HPDE6-E6E7 (cell line): ENCODE measurements at regions not wholly inside any gene's neighbourhood (a gene's known extent, or its start where the extent isn't known, plus 50 kb on each side); places are given as distances from the start of the nearest gene placed in this dataset.
"Not testable (repeated sequence)": the region's sequence is repeated elsewhere in the genome, so short reads cannot be mapped to it uniquely, and the experiment has no call there.

Experiments
- DNase-seq: peaks from one replicate; pipeline ENCODE4 v3.0.0; 2011; ENCODE audit warnings: missing footprints; ENCODE audit errors: extremely low spot score

DNA sequence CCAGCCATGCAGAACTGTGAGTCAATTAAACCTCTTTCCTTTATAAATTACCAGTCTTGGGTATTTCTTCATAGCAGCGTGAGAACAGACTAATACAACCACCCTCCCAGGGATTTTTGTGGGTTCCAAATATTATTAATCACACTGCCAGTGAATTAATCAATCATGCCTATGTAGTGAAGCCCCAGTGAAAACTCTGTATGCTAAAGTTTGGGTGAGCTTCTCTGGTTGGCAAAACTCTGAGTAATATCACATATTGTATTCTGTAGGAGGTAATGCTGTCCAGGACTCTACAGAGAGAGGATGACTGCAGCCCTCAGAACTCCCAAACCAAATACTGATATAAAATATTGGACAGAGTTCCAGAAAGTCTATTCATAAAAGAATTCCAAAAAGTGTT lies 216.9 kb downstream of the RPAP3 start:
- DNase-seq, result no peak

DNA sequence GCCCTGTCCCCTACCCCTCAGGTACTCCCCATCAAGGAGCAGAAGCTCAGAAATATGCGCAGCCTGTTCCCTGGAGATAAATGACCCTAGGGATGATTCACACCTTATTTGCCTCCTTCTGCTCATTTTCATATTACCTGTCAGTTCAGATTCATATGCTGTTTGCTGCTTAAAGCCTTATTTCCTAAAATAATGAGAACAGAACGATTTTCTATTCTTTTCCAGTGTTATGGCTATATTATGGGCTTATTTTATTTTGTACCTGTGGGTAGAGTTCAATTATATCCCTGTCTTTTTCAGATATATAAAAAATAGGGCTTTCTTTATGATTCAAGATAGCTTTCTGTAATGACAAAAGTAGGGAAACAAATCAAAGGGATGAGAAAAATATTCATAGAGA lies 224.8 kb downstream of the RPAP3 start:
- no peak for DNase-seq

DNA sequence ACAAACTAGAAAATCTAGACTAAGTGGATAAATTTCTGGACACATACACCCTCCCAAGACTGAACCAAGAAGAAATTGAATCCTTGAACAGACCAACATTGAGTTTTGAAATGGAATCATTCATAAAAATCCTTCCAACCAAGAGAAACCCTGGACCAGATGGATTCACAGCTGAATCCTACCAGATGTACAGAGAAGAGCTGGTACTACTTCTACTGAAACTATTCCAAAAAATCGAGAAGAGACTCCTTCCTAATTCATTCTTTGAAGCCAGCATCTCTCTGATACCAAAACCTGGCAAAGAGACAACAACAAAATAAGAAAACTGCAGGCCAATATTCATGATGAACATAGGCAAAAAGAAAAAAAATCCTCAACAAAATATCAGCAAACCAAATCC lies 227.4 kb downstream of the RPAP3 start:
- no peak for DNase-seq

DNA sequence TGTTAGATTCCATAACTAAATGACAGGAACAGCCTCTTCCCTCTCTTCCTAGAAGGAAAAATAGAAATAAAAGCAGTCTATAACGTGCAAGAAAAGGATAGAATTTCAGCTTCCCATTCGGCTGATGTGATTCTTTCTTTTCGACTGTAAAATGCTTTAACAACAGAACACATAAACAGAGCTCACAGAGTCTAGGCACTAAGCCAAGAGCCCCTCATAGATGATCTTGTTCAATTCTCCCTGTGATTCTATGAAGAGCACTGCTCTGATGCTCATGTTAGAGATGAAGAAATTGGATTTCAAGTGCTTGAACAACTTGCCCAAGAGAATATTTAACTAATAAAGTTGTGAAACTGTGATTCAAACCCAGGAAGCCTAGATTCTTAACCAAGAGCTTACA lies 232.7 kb downstream of the RPAP3 start:
- DNase-seq, result no peak

DNA sequence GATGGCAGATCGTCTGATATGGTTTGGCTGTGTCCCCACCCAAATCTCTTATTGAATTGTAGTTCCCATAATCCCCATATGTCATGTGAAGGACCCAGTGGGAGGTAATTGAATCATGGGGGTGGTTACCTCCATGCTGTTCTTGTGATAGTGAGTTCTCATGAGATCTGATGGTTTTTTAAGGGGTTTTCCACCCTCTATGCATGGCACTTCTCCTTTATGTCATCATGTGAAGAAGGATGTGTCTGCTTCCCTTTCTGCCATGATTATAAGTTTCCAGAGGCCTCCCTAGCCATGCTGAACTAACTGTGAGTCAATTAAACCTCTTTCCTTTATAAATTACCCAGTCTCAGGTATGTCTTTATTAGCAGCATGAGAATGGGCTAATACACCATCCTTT lies 235.5 kb downstream of the RPAP3 start:
- DNase-seq, result not testable (repeated sequence)

DNA sequence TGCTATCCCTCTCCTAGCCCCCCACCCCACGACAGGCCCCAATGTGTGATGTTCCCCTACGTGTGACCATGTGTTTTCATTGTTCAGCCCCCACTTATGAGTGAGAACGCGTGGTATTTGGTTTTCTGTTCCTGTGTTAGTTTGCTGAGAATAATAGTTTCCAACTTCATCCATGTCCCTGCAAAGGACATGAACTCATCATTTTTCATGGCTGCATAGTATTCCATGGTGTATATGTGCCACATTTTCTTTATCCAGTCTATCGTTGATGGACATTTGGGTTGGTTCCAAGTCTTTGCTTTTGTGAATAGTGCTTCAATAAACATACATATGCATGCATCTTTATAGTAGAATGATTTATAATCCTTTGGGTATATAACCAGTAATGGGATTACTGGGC lies 241.9 kb downstream of the RPAP3 start:
- DNase-seq, result not testable (repeated sequence)

DNA sequence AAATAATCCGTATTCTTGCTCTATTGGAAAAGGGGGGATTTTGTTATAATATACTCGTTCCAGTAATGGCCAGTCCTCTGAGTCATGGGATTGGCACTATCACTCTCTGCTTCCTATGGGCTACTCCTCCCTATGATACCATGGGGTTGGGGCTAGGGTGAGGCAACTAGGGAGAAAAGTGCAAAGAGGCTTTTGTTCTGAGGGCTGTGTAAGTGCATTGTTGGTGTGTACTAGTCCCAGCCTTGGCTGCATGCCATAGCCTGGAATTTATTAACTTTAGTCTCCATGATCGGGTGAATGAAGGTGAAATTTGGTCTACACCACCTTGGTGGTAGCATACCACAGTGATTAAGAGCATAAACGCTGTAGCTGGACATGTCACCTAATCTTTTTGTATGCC lies 247.6 kb downstream of the RPAP3 start:
- peak; percentile 22 for DNase-seq

DNA sequence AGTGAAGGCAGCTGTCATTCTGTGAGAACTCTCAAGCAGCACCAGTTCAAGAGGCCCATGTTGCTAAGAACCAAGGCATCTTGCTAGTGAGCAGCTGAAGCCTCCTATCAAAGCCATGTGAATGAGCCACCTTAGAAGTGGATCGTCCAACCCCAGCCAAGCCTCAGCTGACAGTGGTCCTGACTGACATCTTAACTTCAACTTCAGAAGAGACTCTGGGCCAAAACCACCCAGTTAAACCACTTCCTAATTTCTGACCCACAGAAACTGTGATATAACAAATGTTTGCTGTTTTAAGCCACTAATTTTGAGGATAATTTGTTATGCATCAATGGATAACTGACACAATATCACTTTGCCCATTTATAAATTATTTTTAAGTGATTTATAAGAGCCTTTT lies 256.0 kb downstream of the RPAP3 start:
- DNase-seq, result no peak

DNA sequence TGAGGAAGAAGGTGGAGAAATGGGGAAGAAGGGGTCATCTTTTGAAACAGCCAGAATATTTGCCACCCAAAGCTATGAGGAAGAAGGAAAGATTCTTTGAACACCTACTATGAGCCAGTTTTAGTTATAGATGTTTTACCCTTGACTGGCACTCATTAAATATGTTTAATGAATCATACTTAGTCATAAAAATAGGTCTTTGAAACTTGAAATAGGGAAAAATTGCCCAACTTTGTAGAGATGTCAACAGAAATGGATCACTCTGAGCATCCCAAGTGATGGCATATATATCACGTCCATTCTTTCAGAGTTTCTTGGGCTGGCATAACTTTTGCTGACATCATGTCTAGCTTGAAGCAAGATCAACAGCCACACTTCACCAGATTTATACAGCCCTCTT lies 263.5 kb downstream of the RPAP3 start:
- no peak for DNase-seq

DNA sequence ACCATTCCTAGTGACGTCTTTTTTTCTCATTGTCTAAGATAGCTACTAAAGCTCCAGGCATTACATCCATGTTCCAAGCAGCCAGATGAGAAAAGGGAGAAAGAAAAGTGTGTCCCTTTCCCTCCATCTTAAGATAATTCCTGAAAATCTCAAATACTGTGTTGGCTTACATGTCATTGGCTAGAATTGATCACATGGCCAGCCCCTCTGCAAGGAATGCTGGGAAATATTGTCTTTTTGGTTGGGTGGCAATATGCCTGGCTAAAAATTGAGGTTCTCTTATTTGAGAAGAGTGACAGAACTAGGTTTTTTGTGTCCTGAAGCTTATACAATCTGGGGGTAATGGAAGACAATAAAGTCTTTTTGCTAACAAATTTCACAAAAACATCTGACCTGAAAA lies 264.3 kb downstream of the RPAP3 start:
- DNase-seq, result no peak

DNA sequence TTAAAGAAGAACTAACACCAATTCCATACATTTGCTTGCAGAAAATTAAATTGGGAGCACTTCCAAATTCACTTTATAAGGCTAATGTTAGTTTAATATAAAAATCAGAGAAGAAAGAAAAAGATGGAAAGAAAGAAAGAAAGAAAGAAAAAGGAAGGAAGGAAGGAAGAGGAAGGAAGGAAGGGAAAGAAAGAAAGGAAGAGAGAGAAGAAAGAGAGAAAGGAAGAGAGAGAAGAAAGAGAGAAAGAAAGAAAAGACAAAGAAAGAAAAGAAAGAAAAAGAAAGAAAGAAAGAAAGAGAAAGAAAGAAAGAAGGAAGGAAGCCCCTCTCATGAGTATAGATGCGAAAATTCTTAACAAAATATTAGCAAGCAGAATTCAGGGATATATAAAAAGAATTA lies 267.7 kb downstream of the RPAP3 start:
- no peak for DNase-seq

DNA sequence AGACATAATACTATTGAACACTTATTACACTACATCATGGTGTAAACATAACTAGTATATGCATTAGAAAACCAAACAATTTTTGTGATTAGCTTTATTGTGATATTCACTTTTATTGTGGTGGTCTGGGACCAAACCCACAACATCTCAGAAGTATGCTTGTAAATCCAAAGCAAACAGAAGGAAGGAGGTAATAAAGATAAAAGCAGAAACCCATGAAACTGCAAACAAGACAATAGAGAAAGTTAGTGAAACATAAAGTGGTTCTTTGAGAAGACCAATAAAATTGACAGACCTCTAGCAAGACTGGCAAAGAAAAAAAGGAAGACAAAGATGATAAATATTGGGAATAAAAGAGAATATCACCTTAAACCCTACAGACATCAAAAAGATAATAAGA lies 268.3 kb downstream of the RPAP3 start:
- DNase-seq, result no peak

DNA sequence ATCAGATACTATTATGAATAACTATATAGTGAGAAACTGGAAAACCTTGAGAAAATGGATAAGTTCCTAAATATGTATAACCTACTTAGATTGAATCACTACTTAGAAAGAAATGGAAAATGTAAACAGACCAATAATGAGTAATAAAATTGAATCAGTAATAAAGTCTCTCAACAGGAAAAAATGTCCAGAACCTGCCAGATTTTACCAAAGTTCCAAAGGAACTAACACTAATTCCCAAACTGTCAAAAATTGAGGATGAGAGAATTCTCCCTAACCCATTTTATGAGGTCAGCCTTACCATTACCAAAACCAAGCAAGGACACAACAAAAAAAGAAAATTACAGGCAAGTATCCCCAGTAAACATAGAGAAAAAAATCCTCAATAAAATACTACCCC lies 272.0 kb downstream of the RPAP3 start:
- DNase-seq, result no peak

DNA sequence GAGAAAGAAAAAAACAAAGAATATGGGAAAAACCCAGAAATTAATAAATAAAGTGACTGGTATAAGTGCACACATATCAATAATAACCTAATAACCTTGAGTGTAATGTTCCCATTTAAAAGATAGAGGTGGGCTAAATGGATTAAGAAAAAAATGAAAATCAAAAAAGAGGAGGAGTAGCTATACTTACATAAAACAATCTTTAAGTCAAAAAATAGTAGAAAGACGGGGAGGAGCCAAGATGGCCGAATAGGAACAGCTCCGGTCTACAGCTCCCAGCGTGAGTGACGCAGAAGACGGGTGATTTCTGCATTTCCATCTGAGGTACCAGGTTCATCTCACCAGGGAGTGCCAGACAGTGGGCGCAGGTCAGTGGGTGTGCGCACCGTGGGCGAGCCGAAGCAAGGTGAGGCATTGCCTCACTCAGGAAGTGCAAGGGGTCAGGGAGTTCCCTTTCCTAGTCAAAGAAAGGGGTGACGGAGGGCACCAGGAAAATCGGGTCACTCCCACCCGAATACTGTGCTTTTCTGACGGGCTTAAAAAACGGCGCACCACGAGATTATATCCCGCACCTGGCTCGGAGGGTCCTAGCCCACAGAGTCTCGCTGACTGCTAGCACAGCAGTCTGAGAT lies 279.0 kb downstream of the RPAP3 start:
- DNase-seq, result not testable (repeated sequence)

DNA sequence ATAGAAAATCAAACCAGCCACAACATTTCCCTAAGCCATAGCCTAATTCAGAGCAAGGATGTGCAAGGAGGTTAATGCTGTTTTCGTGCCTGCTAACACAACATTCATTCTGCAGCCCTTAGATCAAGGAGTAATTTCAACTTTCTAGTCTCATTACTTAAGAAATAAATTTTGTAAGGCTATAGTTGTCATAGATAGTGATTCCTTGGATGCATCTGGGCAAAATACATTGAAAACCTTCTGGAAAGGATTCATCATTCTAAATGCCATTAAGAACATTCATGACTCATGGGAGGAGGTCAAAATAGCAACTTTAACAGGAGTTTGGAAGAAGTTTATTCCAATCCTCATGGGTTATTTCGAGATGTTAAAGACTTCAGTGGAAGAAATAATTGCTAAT lies 283.2 kb downstream of the RPAP3 start:
- DNase-seq, result no peak

DNA sequence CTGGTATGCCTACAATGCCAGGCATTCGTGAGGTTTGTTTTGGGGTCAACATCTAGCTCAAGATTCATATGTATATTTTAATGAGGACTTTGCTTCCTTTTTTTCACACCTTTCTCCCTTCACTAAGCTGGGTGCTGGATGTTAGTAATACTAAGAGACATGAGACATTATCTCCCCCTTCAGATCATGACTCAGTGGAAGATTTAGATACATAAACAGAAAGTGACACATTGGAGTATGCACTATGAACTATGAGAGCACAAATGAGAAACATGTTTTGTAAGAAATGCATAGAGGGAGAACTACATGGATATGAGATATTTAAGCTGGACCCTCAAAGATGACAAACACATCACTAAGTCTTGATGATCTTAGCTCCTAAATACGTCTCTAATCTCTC lies 286.3 kb downstream of the RPAP3 start:
- no peak for DNase-seq

DNA sequence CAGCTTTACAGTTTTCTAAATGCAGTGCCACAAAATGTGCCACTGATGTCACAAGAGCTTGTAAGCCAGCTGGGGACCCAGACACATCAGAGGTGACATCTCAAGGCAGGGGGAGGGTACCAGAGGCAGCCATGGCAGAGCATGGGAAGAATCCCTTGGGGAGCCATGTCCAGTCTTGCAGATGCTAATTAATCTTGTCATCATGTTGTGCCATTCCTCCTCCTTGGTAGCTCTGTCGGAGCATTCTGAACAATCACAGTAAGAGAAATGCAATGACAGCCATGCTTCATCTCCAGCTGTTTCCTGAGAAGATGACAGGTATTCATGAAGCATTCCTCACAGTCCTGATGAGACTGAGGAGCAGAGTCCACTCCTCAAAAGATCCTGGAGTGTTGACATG lies 287.9 kb downstream of the RPAP3 start:
- no peak for DNase-seq

DNA sequence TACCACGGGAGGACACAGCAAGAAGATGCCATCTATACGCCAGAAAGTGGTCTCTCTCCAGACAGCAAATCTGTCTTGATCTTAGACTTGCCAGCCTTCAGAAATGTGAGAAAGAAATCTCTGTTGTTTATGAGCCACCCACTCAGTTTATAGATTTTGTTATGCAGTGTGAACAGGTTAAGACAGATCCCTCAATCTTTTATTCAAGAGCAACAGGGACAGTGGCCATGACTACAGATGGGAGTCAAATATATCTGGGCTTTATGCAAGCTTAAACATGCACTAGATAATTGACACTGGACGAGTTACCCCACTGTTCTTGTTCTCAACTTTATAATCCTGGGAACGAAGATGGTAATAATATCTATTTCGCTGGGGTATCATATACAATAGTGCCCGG lies 288.7 kb downstream of the RPAP3 start:
- DNase-seq, result peak; percentile 53

DNA sequence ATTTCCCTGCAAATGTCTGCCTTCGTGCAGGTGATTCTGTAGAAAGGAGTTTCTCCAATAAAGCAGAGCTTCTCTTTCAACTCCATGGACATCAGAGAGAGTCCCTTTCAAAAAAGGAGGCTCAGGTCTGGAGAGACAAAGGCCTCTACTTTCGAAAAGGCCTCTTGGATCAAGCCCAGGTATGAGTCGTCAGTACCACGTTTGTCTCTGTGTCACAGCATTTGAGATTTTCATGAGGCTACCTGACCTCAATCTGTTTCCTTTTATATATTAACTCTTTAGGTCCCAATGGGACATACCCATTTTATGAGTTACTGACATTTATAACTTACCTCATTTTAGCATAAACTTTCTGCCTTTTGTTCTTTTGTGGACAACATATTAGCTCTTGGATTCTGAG lies 290.8 kb downstream of the RPAP3 start:
- DNase-seq, result no peak

DNA sequence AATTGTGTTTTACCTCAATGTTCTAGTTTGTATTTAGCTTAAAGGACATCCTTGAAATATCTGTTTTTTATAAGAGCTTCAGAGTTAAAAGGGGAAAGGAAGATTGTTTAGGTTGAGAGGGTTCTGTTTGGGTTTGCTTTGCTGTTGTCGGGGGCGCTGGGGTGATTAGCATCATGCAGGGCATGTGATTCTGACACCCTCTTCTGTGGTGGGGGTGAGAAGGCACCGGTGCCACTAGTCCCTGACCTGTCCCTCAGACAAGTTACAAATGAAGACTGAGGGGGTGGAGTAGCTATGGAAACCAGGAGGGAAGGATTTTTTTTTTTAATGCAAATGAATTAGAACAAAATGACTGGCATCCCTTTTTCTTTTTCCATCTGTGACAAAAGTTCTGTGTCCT lies 291.3 kb downstream of the RPAP3 start:
- DNase-seq, result no peak

DNA sequence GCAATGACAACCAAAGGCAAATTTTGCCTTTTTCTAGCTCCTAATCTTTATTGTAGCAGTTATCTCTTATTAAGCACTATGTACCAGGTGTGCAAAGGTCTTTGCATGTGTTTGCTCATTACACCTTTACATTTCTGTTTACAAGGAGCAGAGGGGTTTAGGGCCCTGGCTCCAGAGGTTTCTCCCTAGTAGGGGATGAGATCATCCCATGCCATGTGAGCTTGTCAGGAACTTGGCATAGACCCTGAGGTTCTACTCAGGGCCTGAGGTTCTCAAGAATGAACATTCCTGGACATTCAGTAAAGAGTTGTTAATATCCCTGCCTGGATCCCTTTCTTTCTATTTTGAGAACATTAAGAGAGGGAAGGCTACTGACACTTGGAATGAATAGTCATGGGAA lies 292.0 kb downstream of the RPAP3 start:
- DNase-seq, result no peak

DNA sequence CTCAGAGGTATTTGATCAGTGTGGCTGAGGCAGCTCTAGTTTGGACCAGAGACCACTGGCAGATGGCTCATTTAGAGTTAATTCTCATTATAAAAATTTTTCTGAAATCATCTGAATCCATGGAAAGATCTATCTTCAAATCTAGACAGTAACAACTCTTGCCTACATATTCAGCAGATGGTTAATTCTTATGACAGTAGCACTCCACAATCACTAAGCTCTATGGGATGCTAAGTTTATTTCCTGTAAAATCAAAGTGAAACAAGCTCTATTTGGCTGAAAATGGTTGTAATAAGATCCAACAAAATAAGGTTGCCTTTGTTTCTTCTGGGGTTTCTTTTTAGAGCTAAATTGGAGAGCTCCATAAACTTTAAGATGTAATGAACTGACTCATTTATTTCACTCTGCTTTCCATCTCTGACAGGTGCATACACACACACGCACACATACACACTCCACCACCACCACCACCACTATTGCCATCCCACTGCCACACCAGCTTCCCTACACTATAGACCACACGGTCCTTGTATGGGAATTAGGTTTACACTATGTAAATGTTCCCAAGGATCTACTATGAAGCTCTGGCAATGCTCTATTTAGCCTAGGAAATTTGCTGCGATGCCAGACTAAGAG lies 293.1 kb downstream of the RPAP3 start:
- DNase-seq, result no peak

DNA sequence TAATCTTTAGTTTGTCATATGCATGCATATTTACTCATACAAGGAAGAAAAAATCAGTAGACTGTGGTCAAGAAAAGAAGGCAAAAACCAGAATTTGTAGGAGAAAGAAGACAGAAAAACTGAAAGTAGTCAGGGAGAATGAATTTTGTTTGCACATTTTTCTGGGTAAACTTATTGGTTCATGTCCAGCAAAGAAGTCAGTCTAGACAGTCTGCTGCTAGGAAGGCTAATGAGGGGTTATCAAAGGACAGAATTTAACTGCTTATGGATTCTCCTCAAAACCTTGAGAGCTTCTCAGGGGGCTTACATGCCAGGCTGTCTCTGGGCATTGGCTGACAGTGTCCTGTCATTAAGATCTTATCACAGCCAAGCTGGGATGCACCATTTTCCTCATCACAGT lies 293.9 kb downstream of the RPAP3 start:
- no peak for DNase-seq

DNA sequence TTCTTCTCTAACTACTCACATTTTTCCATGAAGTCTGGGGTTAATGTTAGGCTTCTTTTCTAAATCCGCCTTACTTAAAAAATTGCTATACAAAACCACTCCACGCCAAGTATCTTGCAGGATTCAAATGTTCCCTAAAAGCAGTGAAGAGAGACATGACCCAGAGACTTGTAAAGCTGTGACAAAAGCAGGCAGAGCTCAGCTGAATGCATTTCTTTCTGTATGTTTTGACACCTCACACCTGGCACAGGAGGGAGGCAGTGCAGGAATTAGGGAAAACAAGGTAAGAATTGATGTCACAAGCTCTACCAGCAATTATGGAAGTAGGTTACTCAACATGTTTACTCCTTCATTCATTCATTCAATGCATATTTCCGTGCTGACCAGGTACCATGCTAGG lies 295.0 kb downstream of the RPAP3 start:
- no peak for DNase-seq
